ENCODE measurements at regions not wholly inside any gene's neighbourhood (a gene's known extent, or its start where the extent isn't known, plus 50 kb on each side); places are given as distances from the start of the nearest gene placed in this dataset.

- TF ChIP-seq POLR2A (IDR thresholded peaks at IDR 0.05; ENCODE audit: extremely low read depth, insufficient read length) (no peak), CTCF (IDR thresholded peaks at IDR 0.05; ENCODE audit: low read depth, low read length) (no peak), MAX (IDR thresholded peaks at IDR 0.05; ENCODE audit: low read depth, low read length) (no peak)
Observed at GRCh38 chr6:4358414-4359107, 223.2 kb upstream of the ECI2 start.
